ENCODE measurements at regions not wholly inside any gene's neighbourhood (a gene's known extent, or its start where the extent isn't known, plus 50 kb on each side); places are given as distances from the start of the nearest gene placed in this dataset.

GRCh38 chr3:107892955-107893624 is 197.7 kb downstream of the CD47 start:
- TF ChIP-seq POLR2A (IDR thresholded peaks at IDR 0.05): no peak
- TF ChIP-seq CTCF (IDR thresholded peaks at IDR 0.05): no peak
- Histone ChIP-seq H3K4me1 (no peaks in the 10 kb centered on the region), H3K9me3 (peaks cover 0 to 2% (median 0%) of the 10 kb centered on the region in 4 donors), H3K36me3 (no peaks in the 10 kb centered on the region), H3K4me3 (no peak overlapping the region), H3K27me3 (no peaks in the 10 kb centered on the region), H3K27ac (no peak overlapping the region)
- DNase-seq: no peak

DNA sequence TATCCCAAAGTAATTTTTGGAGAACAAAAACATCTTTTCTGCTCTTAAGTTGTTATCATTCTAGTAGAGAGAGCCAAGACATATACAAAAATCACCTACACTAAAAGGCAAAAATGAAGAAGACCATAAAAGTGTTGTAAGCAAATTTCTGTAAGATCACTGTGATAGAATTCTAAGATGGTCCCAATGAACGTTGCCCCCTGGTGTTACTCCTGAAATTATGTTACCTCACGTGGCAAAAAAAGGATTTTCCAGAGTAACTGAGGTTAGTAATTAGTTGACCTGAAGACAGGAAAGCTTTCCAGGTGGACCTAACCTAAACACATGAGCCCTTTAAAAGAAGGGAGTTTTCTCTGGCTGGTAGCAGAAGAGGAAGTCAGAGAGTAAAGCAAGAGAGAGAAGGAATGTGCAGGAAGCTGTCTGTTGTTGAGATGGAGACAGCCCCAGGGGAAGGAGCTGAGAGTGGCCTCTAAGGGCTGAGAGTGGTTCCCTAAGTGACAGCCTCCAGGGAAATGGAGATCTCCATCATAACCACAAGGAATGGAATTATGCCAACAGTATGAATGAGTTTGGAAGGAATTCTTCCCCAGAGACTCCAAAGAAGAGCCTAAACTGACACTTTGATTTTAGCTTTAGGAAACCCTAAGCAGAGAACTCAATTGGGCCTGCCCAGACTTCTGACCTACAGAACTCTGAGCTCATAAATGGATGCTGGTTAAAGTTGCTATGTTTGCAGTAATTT is 205.9 kb downstream of the CD47 start:
- peaks cover 0 to 2% (median 0%) of the 10 kb centered on the region in 4 donors for H3K9me3 ChIP-seq
- no peaks in the 10 kb centered on the region for H3K27me3 ChIP-seq
- H3K36me3 ChIP-seq: no peaks in the 10 kb centered on the region
- DNase-seq: no peak
- H3K4me3 ChIP-seq: no peak overlapping the region
- TF ChIP-seq POLR2A (IDR thresholded peaks at IDR 0.05) (no peak), CTCF (IDR thresholded peaks at IDR 0.05) (no peak)
- H3K27ac ChIP-seq: no peak overlapping the region
- no peaks in the 10 kb centered on the region for H3K4me1 ChIP-seq

- TF ChIP-seq POLR2A (IDR thresholded peaks at IDR 0.05): no peak
- TF ChIP-seq CTCF (IDR thresholded peaks at IDR 0.05): no peak
- Histone ChIP-seq H3K27me3 (no peaks in the 10 kb centered on the region), H3K9me3 (no peaks in the 10 kb centered on the region), H3K36me3 (no peaks in the 10 kb centered on the region), H3K4me1 (no peaks in the 10 kb centered on the region), H3K27ac (no peak overlapping the region), H3K4me3 (no peak overlapping the region)
- no peak for DNase-seq
These were observed 206.8 kb downstream of the CD47 start for GRCh38 chr3:107884028-107884427.

DNA sequence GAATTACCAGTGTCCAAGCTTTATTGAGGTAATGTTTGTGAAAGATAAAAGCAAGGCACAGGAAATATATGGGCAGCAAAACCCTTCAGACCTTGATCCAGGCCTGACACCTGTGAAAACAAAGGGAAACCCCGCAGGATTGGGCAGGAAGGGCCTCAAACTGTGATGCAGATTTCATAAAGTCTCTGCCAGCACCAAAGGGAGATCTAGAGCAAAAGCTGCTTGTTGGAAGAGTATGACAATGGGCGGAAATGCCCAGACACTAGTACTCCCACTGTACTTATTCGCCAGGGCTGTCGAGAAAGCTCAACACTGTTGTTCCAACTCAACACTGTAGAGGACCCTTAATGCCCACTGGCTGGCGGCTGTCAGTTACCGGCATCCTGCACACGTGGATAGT is 207.9 kb downstream of the CD47 start:
- no peak for TF ChIP-seq CTCF (IDR thresholded peaks at IDR 0.05)
- TF ChIP-seq POLR2A (IDR thresholded peaks at IDR 0.05): no peak
- no peak overlapping the region for H3K27ac ChIP-seq
- no peaks in the 10 kb centered on the region for H3K4me1 ChIP-seq
- H3K36me3 ChIP-seq: no peaks in the 10 kb centered on the region
- H3K27me3 ChIP-seq: no peaks in the 10 kb centered on the region
- no peak overlapping the region for H3K4me3 ChIP-seq
- H3K9me3 ChIP-seq: no peaks in the 10 kb centered on the region
- DNase-seq: no peak

- no peaks in the 10 kb centered on the region for H3K27me3 ChIP-seq
- no peak overlapping the region for H3K4me3 ChIP-seq
- H3K9me3 ChIP-seq: no peaks in the 10 kb centered on the region
- no peak for DNase-seq
- H3K36me3 ChIP-seq: no peaks in the 10 kb centered on the region
- H3K27ac ChIP-seq: no peak overlapping the region
- no peak for TF ChIP-seq CTCF (IDR thresholded peaks at IDR 0.05)
- TF ChIP-seq POLR2A (IDR thresholded peaks at IDR 0.05): no peak
- no peaks in the 10 kb centered on the region for H3K4me1 ChIP-seq
These were observed 208.6 kb downstream of the CD47 start for GRCh38 chr3:107882261-107882660.

All from Peyer's patch (tissue), 4 donors.